ENCODE measurements at regions not wholly inside any gene's neighbourhood (a gene's known extent, or its start where the extent isn't known, plus 50 kb on each side); places are given as distances from the start of the nearest gene placed in this dataset.

- no peak for TF ChIP-seq CTCF (IDR thresholded peaks at IDR 0.05; ENCODE audit: insufficient read depth, low read depth, low read length)
- DNase-seq (ENCODE audit: low read depth), result peak; percentile 87
- no peak overlapping the region for H3K4me3 ChIP-seq (ENCODE audit: low read depth, low read length)
These were observed 133.5 kb downstream of the FAM124B start for GRCh38 chr2:224268441-224268840.

GRCh38 chr2:224264259-224264658, 137.6 kb downstream of the FAM124B start:
- TF ChIP-seq CTCF (IDR thresholded peaks at IDR 0.05; ENCODE audit: insufficient read depth, low read depth, low read length), result no peak
- H3K4me3 ChIP-seq (ENCODE audit: low read depth, low read length), result no peak overlapping the region
- no peak for DNase-seq (ENCODE audit: low read depth)

GRCh38 chr2:224263571-224264043, 138.3 kb downstream of the FAM124B start:
- H3K4me3 ChIP-seq (ENCODE audit: low read depth, low read length), result no peak overlapping the region
- peak; percentile 70 for DNase-seq (ENCODE audit: low read depth)
- no peak for TF ChIP-seq CTCF (IDR thresholded peaks at IDR 0.05; ENCODE audit: insufficient read depth, low read depth, low read length)

- no peak for TF ChIP-seq CTCF (IDR thresholded peaks at IDR 0.05; ENCODE audit: insufficient read depth, low read depth, low read length)
- peak; percentile 90 for DNase-seq (ENCODE audit: low read depth)
- H3K4me3 ChIP-seq (ENCODE audit: low read depth, low read length), result no peak overlapping the region
These were observed 140.6 kb downstream of the FAM124B start for GRCh38 chr2:224261326-224261725.

GRCh38 chr2:224260372-224261020, 141.4 kb downstream of the FAM124B start:
- no peak overlapping the region for H3K4me3 ChIP-seq (ENCODE audit: low read depth, low read length)
- peak; percentile 92 for DNase-seq (ENCODE audit: low read depth)
- TF ChIP-seq CTCF (IDR thresholded peaks at IDR 0.05; ENCODE audit: insufficient read depth, low read depth, low read length), result no peak

GRCh38 chr2:224259831-224260230, 142.1 kb downstream of the FAM124B start:
- no peak overlapping the region for H3K4me3 ChIP-seq (ENCODE audit: low read depth, low read length)
- no peak for TF ChIP-seq CTCF (IDR thresholded peaks at IDR 0.05; ENCODE audit: insufficient read depth, low read depth, low read length)
- DNase-seq (ENCODE audit: low read depth), result peak; percentile 87

GRCh38 chr2:224258059-224258458, 143.8 kb downstream of the FAM124B start:
- no peak for DNase-seq (ENCODE audit: low read depth)
- H3K4me3 ChIP-seq (ENCODE audit: low read depth, low read length), result no peak overlapping the region
- no peak for TF ChIP-seq CTCF (IDR thresholded peaks at IDR 0.05; ENCODE audit: insufficient read depth, low read depth, low read length)
